GM13976 (cell line): ENCODE measurements at regions not wholly inside any gene's neighbourhood (a gene's known extent, or its start where the extent isn't known, plus 50 kb on each side); places are given as distances from the start of the nearest gene placed in this dataset.

ENCODE experiments used
- DNase-seq: peaks from one replicate; pipeline ENCODE4 v3.0.0; 2012; ENCODE audit warnings: low spot score
- CTCF ChIP-seq: IDR thresholded peaks from 2 replicates; pipeline ENCODE4 v1.5.1; 2012; ENCODE audit warnings: borderline replicate concordance, mild to moderate bottlenecking; ENCODE audit not compliant: insufficient read depth; ENCODE audit errors: extremely low read depth, missing control alignments, control extremely low read depth
- in situ Hi-C: fragments of 300-500 bp; cut with MboI; formaldehyde crosslinking; loops from one replicate; pipeline ENCODE4 v1.12.0; 2022; ENCODE audit warnings: low sequenced_read_pairs, mixed read lengths, inconsistent platforms; ENCODE audit not compliant: unreplicated experiment

- DNase-seq = no peak
- no peak for TF ChIP-seq CTCF
- in situ Hi-C loops = no loop called here
Measured at GRCh38 chr20:16220826-16221225, 352.4 kb downstream of the KIF16B start.

- no peak for TF ChIP-seq CTCF
- DNase-seq = no peak
- in situ Hi-C loops = no loop called here
Measured at GRCh38 chr20:16219182-16219581, 354.1 kb downstream of the KIF16B start.

GRCh38 chr20:16216914-16217230 lies 356.4 kb downstream of the KIF16B start:
- in situ Hi-C loops = no loop called here
- no peak for DNase-seq

GRCh38 chr20:16216227-16216913 lies 356.9 kb downstream of the KIF16B start:
- in situ Hi-C loops = no loop called here
- no peak for TF ChIP-seq CTCF
- no peak for DNase-seq

More at GRCh38 chr20:16216914-16217230, 356.4 kb downstream of the KIF16B start:
- no peak for TF ChIP-seq CTCF

- DNase-seq = no peak
- TF ChIP-seq CTCF = no peak
- in situ Hi-C loops = no loop called here
Measured at GRCh38 chr20:16215041-16215440, 358.2 kb downstream of the KIF16B start.

GRCh38 chr20:16212790-16213189 lies 360.5 kb downstream of the KIF16B start:
- in situ Hi-C loops = no loop called here
- DNase-seq = no peak
- no peak for TF ChIP-seq CTCF

- DNase-seq = no peak
- no peak for TF ChIP-seq CTCF
- in situ Hi-C loops = no loop called here
Measured at GRCh38 chr20:16209951-16210361, 363.3 kb downstream of the KIF16B start.
